ENCODE measurements at regions not wholly inside any gene's neighbourhood (a gene's known extent, or its start where the extent isn't known, plus 50 kb on each side); places are given as distances from the start of the nearest gene placed in this dataset.

GRCh38 chr2:121849236-121849635 lies 93.8 kb downstream of the TSN start:
- TF ChIP-seq POLR2A (IDR thresholded peaks at IDR 0.05) (no peak), CTCF (IDR thresholded peaks at IDR 0.05) (no peak)

All from Peyer's patch (tissue), 4 donors.